CD4-positive, alpha-beta T cell treated with Interleukin-6 at 100 ng/mL for 8 hours (primary cell): ENCODE measurements at regions not wholly inside any gene's neighbourhood (a gene's known extent, or its start where the extent isn't known, plus 50 kb on each side); places are given as distances from the start of the nearest gene placed in this dataset.
"Not testable (repeated sequence)": the region's sequence is repeated elsewhere in the genome, so short reads cannot be mapped to it uniquely, and the experiment has no call there.

Source experiments
- DNase-seq: peaks from one replicate; pipeline ENCODE4 v3.0.0-alpha.2; 2020; ENCODE audit warnings: mixed read lengths, low spot score

DNA sequence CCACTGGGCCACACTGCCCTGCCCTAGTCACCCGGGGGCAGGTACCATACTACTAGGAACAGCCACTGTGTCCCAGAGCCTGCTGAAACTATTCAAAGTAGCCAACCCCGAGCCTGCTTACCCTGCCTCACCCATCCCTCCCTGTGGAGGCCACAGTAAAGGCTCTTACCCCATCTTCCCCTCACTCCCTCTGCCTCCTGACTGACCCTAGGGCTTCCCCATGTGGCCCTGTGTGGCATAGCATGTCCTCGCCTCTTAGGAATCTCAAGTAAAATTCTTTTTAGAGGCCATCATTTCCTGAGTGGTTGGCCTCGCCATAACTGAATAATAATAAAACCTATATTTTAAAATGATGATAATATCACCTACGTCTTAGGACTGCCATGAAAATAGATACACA is 112.2 kb upstream of the SLC6A11 start:
- DNase-seq = no peak

GRCh38 chr3:10706156-10706739 is 109.8 kb upstream of the SLC6A11 start:
- DNase-seq = no peak

DNA sequence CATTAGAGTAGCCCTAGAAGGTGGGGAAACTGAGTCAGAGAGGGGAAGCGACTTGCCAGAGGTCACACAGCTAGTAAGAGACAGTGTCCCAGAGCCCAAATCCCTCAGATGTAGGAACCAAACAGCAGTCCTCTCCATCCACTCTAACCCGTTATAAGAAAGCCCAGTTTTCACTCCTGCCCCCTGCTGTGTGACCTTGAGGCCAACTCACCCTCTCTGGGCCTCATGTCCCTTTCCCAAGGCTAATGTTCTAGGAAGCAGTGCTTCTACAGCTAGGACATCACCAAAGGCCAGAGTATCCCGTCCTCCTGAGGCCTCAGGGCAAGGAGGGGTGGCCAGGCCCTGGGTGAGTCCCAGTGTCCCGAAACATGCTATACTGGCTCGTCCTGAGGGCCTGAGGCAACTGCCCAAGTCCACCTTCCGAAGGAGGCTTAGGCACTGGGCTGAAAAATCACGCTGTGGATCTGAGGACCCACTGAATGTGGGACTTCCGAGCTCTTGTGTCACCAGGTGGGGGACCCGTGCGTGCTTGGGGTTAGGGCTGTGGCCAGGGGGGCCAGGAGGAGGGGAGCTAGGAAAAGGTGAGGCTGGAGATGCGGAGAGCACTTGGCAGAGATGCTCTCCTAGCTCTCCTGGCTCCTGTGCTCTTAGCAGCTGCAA is 109.2 kb upstream of the SLC6A11 start:
- no peak for DNase-seq

GRCh38 chr3:10707400-10708215 is 108.4 kb upstream of the SLC6A11 start:
- DNase-seq = no peak

GRCh38 chr3:10708216-10708893 is 107.7 kb upstream of the SLC6A11 start:
- no peak for DNase-seq

DNA sequence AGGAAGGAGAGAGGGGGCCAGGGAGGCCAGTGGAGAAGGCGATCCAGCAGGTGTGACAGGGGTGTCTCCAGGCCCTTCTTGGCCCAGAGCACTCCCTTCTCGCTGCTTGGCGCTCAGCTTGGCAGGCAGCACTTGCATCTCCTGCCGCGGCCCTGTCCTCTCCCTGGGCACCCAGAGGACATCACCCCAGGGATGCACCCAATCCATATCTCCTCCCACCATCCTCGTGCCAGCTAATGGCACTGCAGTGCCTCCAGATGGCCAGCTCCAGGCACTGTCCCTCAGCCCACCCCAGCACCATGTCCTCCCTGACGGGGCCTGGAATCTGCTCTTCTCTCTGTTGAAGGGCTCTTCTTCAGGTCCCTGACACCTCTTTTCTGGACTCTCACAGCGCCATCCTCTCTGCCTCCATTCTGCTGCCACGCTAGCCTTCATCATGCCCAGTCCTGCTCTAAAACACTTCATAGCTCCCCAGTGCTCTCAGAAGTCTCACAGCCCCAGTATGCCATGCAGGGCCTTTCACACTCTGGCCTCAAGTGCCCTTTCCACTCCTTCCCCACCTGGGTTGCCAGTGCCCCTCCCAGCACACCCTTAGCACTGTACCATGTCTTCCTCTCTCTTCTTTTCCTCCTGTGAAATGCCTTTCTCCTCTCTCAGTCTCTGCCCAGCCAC is 106.8 kb upstream of the SLC6A11 start:
- no peak for DNase-seq

- no peak for DNase-seq
Measured at GRCh38 chr3:10712121-10712520, 103.9 kb upstream of the SLC6A11 start.

- no peak for DNase-seq
Measured at GRCh38 chr3:10713656-10714055, 102.4 kb upstream of the SLC6A11 start.

GRCh38 chr3:10715886-10716285 is 100.1 kb upstream of the SLC6A11 start:
- DNase-seq = no peak

DNA sequence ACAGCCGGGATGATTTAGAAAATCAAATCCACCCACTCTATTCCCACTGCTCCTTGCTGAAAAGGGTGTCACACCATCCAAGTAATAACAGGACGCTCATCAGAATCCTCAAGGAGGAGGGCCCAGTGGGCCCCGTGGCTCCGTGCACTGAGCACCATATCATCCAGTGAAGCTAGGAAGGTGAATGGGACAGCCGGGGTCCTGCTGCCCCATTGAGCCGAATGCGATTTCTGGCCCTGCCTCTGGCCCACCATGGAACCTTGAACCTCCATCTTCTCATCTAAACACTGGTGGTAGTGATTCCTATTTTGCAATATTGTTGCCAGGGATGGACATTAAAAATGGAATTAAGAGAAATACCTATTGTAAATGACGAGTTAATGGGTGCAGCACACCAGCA is 99.1 kb upstream of the SLC6A11 start:
- no peak for DNase-seq

- no peak for DNase-seq
Measured at GRCh38 chr3:10717756-10718155, 98.3 kb upstream of the SLC6A11 start.

- DNase-seq = no peak
Measured at GRCh38 chr3:10721101-10721500, 94.9 kb upstream of the SLC6A11 start.

GRCh38 chr3:10722911-10723310 is 93.1 kb upstream of the SLC6A11 start:
- no peak for DNase-seq

DNA sequence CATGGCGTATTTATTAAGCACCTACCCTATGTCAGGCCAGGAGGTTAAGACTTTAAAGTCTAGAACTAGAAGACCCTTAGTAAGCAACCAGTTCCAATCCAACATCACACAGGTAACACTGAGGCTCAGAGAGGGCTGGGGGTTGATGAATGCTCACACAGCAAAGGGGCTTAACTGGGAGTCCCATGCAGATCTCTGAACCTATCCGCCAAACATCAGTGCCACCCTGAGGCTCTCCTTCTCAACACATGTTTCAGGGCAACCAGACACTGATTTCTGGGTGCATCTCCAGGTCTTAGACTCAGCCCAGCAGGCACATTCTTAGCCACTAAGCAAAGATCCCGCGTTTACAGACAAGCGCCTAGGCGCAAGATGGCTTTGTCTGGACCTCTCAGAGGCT is 92.0 kb upstream of the SLC6A11 start:
- DNase-seq = no peak

DNA sequence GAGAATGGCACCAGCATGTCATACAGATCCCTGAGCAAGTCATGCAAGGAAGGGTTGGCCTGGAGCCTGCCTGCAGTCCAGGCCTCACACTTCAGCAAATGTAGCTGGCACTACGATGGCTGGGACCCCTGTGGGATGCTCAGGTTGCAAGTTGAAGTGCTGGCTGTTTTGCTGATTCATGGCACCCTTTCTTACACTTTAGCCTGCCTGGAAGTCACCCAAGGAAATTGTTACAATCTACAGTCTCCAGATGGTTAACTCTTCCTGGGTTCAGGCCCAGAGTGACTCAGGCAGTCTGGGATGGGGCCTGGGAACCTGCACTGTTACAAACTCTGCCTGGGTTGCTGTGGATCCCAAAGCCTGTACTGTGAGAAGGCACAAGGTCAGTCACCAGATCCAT is 91.0 kb upstream of the SLC6A11 start:
- DNase-seq = no peak

DNA sequence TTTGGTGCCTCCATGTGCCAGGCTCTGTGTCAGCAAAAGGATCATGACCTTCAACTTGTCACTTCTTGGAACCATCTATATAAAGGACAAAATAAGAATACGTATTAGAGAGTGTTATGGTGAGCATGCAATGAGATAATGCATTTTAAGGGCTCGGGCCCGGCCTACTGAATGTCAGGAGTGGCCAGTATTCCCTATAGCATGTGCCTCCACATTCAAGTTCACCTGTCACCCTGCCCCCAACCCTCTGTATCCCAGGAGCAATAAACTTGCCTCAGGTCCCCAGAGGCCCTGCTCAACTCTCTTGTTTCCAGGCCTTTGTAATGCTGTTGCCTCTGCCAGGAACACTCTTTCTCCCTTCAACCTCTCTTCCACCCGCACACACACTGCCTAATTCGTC is 90.2 kb upstream of the SLC6A11 start:
- DNase-seq = no peak

- DNase-seq = no peak
Measured at GRCh38 chr3:10726787-10727186, 89.2 kb upstream of the SLC6A11 start.

- no peak for DNase-seq
Measured at GRCh38 chr3:10729439-10729838, 86.6 kb upstream of the SLC6A11 start.

DNA sequence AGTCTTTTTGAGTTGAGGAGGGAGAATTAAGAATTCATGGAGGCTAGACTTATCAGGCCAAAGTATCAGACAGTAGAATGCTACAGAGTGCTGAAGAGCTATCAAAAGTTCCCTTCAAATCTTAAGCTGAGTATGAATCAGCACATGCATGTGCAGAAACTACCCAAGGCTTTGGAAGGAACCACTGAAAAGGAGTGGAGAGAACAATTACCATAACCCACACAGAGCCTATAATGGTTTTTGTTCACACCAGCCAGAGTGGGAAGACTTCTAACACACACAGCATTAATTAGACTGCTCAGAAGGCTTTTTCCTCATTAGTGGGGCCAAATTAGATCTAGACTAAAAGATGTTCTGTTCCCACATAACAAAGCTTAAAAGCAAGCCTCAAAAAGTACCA is 83.7 kb upstream of the SLC6A11 start:
- DNase-seq = no peak

- no peak for DNase-seq
Measured at GRCh38 chr3:10733297-10733696, 82.7 kb upstream of the SLC6A11 start.

DNA sequence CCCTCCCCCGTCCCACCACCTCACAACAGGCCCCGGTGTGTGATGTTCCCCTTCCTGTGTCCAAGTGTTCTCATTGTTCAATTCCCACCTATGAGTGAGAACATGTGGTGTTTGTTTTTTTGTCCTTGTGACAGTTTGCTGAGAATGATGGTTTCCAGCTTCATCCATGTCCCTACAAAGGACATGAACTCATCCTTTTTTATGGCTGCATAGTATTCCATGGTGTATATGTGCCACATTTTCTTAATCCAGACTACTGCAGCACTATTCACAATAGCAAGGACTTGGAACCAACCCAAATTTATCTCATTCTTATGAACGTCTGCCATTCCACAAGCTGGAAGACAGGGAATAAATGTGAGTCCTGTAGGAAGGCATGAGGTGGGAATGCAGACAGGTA is 79.6 kb upstream of the SLC6A11 start:
- DNase-seq = not testable (repeated sequence)

DNA sequence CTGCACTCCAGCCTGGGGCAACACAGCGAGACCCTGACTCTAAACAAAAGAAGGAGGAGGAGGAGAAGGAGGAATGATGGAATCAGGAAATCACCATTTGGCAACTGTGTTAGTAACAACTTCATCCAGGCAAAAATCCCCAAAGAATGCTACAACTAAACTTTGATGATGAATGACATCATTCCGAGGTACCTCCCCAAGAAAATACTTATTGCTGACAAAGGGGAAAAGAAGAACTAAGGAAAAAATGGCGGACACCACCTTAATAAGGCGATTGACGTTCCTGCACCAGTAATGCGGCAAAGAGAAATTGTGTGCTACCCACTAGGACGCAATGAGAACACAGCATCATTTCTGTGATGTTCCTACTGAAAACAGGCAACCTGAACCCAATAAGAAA is 78.2 kb upstream of the SLC6A11 start:
- DNase-seq = no peak
